Daoy (cell line): ENCODE measurements at regions not wholly inside any gene's neighbourhood (a gene's known extent, or its start where the extent isn't known, plus 50 kb on each side); places are given as distances from the start of the nearest gene placed in this dataset.

ENCODE experiments used
- DNase-seq: peaks from one replicate; pipeline ENCODE4 v3.0.0-alpha.2; 2015; ENCODE audit warnings: low read depth

DNA sequence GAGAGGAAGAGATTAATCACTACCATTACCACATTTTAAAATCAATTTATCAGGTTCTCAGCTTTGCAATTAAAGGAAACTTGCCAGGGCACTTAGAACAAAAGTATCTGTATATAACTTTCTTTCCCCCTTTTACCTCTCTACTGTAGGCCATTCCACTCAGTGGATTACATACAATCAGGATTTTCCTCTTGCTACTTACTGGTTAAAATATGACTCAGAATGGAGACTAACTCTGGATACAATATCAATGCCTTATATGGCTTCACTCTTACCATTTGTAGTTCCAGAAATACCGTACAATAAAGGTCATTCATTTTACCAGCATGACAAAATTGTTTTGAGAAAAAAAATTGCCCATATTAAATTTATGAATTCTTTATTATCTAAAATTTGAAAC is 706.8 kb downstream of the KCNA4 start:
- peak; percentile 38 for DNase-seq

DNA sequence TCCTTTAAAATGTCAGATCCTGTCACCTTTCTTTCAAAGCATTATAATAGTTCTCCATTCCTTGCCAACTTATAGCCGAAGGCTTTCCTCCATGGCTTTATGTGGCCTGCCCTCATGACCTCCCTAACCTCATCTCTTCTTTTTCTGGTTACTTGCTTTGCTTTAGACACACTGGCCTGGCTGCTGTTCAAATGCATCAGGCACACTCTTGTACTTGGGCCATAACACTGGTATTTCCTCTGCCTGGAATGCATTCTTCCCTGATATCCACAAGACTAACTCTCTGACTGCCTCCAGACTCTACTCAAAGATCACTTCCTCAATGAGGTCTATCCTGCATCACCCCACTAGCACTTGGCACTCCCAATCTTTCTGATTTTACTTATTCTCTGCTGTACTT is 710.3 kb downstream of the KCNA4 start:
- DNase-seq, result peak; percentile 39

DNA sequence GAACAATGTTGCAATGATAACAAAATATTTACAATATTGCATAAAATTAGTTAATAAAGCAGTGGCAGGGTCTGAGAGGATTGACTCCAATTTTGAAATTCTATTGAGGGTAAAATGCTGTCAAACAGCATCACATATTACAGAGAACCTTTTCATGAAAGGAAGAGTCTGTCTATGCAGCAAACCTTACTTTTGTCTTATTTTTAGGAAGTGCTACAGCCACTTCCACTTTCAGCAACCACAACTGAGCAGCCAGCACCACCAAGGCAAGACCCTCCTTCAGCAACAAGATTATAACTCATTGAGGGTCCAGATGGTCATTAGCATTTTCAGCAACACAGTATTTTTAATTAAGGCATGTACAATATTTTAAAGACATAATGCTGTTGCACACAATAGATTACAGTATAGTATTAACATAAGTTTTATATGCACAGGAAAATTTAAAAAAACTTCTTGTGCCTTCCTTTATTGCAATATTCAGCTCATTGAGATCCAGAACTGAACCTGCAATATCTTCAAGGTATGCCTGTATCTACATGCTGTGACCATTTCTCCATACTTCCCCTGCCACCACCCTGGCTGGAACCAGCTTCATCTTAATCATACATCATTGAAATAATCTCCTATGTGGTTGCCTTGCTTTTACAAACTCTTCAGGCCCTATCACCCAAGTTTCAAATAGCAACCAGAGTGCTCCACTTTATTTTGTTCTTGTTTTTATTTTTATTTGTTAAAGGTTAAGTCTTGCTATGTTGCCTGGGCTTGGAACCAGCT is 711.2 kb downstream of the KCNA4 start:
- DNase-seq, result no peak

- DNase-seq, result peak; percentile 42
These were observed 716.4 kb downstream of the KCNA4 start for GRCh38 chr11:29300420-29300819.

GRCh38 chr11:29296680-29297079 is 720.1 kb downstream of the KCNA4 start:
- DNase-seq, result no peak

GRCh38 chr11:29293825-29294224 is 723.0 kb downstream of the KCNA4 start:
- peak; percentile 35 for DNase-seq

- peak; percentile 94 for DNase-seq
These were observed 734.7 kb downstream of the KCNA4 start for GRCh38 chr11:29282088-29282487.

DNA sequence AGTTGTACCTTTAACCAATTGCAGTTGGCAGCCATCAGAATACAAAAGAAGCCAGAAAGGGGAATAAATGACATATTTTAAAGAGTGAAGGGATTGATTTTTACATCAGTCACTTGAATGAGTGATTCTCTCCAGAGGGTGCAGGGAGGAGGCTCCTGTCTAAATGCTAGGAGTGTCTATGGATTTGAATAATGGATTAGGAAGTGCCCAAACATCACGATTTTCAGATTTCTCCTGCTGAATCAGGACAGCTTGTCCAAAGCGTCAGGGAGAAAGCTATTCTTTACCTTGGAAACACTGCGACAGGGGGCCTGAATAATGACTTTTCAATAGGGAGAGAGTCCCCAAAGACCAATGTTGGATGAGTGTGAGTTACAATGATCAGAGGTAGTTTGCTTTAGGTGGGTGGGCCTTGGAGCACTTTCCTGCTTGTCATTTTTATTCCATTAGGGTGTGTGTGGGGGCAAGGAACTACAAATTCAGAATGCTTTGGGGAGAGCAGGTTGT is 735.5 kb downstream of the KCNA4 start:
- no peak for DNase-seq

GRCh38 chr11:29280452-29280851 is 736.4 kb downstream of the KCNA4 start:
- peak; percentile 58 for DNase-seq

GRCh38 chr11:29279716-29280115 is 737.1 kb downstream of the KCNA4 start:
- DNase-seq, result no peak

GRCh38 chr11:29272019-29272654 is 744.7 kb downstream of the KCNA4 start:
- DNase-seq, result peak; percentile 24

GRCh38 chr11:29271616-29272015 is 745.2 kb downstream of the KCNA4 start:
- DNase-seq, result no peak

DNA sequence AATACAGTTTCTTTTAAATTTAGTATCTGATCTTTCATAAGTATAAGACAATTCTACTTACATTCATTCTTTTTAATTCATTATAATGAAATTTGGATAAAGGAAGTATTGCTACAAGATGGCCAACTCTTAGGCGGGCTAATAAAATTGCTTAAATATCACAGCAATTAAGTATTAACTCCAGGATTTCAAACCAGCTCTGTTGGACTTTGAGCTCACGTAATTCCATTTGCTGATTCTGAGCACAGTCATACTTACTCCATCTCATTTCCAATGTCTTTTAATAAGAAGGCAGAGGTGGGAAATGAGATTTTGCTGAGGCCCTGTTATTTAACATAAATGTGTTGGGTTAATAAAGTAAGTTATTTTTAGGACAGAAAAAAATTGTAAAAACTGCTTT is 748.1 kb downstream of the KCNA4 start:
- DNase-seq, result no peak

GRCh38 chr11:29265792-29266191 is 751.0 kb downstream of the KCNA4 start:
- no peak for DNase-seq

DNA sequence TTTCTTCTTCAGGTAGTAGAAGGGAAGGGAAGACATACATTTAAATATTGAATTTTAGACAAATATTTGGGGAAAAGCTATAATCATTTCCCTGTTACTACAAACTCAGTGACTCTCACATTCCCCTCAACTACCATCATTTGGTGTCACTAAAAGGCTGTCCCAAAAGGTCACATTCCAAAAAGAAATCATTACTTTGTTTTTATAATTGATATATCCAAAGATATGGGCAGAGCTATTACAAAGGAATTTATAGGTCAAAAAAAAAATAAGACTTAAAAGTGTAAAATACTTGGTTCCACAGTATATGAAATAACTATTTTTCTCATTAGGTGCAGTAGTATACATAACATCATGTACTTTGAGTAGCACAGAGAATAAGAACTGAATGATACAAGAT is 751.4 kb downstream of the KCNA4 start:
- DNase-seq, result no peak

DNA sequence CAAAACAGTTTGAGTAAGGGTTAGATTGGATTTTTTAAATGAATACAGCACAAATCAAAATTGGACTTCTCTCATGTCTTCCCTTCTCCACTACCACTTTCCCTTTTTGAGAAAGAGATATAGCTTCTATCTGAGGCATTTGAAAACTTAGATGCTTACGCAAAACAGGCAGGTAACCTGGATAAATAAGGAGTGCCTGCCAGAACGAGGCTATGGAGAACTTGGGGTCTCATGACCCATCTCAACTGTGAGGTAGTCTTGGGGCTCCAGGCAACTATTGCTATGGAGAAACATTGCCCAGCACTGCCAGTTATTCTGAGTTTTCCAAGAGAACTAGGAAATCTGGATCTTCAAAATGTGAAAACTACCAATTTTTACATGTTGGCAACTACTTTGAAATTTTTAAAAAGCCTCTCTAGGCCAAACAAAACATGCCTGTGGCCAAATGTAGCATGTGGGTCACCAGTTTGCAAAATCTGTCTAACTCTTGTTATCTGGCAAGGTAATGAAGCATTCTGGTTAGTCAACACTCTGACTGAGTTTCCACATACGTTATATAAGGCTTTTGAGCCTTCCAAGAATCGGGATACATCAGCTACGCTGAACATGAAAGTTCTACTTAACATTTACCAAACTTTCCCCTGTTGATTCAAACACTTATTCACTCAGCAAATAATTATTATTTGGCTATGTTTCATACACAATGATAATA is 752.7 kb downstream of the KCNA4 start:
- no peak for DNase-seq

GRCh38 chr11:29261831-29262230 is 755.0 kb downstream of the KCNA4 start:
- no peak for DNase-seq

- peak; percentile 69 for DNase-seq
These were observed 755.7 kb downstream of the KCNA4 start for GRCh38 chr11:29260939-29261705.

- DNase-seq, result no peak
These were observed 758.4 kb downstream of the KCNA4 start for GRCh38 chr11:29258411-29258810.

DNA sequence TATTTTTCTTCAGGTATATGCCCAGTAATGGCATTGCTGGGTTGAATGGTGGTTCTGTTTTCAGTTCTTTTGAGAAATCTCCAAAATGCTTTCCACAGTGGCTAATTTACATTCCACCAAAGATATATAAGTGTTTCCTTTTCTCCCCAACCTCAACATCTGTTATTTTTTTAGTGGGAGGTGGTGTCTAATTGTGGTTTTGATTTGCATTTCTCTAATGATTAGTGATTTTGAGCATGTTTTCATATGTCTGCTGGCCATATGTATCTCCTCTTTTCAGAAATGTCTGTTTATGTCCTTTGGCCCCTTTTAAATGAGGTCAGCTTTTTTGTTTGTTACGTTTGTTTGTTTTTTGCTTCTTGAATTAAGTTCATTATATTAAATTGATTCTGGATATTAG is 760.2 kb downstream of the KCNA4 start:
- no peak for DNase-seq

- no peak for DNase-seq
These were observed 761.4 kb downstream of the KCNA4 start for GRCh38 chr11:29255401-29255800.

DNA sequence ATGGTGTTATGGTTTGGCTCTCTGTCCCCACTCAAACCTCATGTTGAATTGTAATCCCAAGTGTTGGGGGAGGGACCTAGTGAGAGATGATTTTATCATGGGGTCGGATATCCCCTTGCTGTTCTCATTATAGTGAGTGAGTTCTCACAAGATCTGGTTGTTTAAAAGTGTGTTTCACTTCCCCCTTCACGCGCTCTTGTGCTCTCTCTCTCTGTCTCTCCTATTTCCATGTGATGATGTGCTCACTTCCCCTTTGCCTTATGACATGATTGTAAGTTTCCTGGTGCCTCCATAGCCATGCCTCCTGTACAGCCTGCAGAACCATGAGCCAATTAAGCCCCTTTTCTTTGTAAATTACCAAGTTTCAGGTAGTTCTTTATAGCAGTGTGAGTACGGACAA is 765.1 kb downstream of the KCNA4 start:
- DNase-seq, result no peak
